HepG2 (cell line): ENCODE measurements at regions not wholly inside any gene's neighbourhood (a gene's known extent, or its start where the extent isn't known, plus 50 kb on each side); places are given as distances from the start of the nearest gene placed in this dataset.

ENCODE experiments used
- ATAC-seq: fragments of 200-7000 bp; cut with Tn5 transposase; 3 replicates; pipeline ENCODE4 v1.9.1; 2020; ENCODE audit warnings: mild to moderate bottlenecking, moderate library complexity
- BruUV-seq: library from RNA; stranded (reverse); fragments of 400-500 nt; replicated peaks from 2 replicates; lab custom pipeline; 2021; lab: Mats Ljungman, UMichigan
- CTCF ChIA-PET: fragments of 300-600 bp; formaldehyde crosslinking; extraction: SDS; loops from one replicate; lab custom pipeline; 2021; ENCODE audit warnings: low total read pairs, inconsistent platforms, low intra/inter-chr PET ratio; lab: Yijun Ruan, JAX
- POLR2A ChIA-PET: fragments of 350-600 bp; sonication (Branson Sonifier 250); formaldehyde crosslinking; loops from one replicate; lab custom pipeline; 2020; ENCODE audit warnings: antibody characterized with exemption, inconsistent platforms; lab: Yijun Ruan, JAX
- DNase-seq: peaks from one replicate; pipeline ENCODE4 v3.0.0-alpha.2; 2015; ENCODE audit warnings: low spot score
- FAIRE-seq: peaks from 3 replicates; lab custom pipeline; 2011; peaks lifted over from hg19 to GRCh38; lab: Jason Lieb, UNC
- H2AFZ ChIP-seq: one replicate; pipeline ENCODE4 v1.6.1; 2011; ENCODE audit warnings: low read length, inconsistent platforms
- H3K27ac ChIP-seq: fragments of 300-600 bp; 3 replicates; pipeline ENCODE4 v1.8.0; 2011; ENCODE audit warnings: mixed run types, mild to moderate bottlenecking, mixed read lengths, low read length, inconsistent platforms; ENCODE audit not compliant: insufficient read depth; ENCODE audit errors: extremely low read length
- H3K27me3 ChIP-seq, 2 experiments: fragments of 200-600 bp in 1 of 2; 2 replicates in 1 of 2; 3 replicates in 1 of 2; pipeline versions ENCODE4 v1.6.0 to v1.8.0; 2011; ENCODE audit warnings: low read length in 2 of 2, mild to moderate bottlenecking in 2 of 2, moderate library complexity in 2 of 2, inconsistent platforms in 1 of 2; ENCODE audit not compliant: insufficient read depth in 2 of 2, control insufficient read depth in 1 of 2
- H3K36me3 ChIP-seq, 2 experiments: fragments of 200-600 bp in 1 of 2; replicated peaks in 1 of 2; 2 replicates in 1 of 2; 3 replicates in 1 of 2; pipeline versions ENCODE4 v1.5.1 to v1.8.0; 2011; ENCODE audit warnings: low read length in 2 of 2, inconsistent platforms in 1 of 2; ENCODE audit not compliant: insufficient read depth in 2 of 2, control insufficient read depth in 1 of 2
- H3K4me1 ChIP-seq: 2 replicates; pipeline ENCODE4 v1.5.1; 2012; ENCODE audit warnings: low read length, inconsistent platforms; ENCODE audit not compliant: insufficient read depth
- H3K4me2 ChIP-seq: 2 replicates; pipeline ENCODE4 v1.6.0; 2011; ENCODE audit warnings: low read depth, low read length, inconsistent platforms
- H3K4me3 ChIP-seq, 3 experiments: fragments of 200-600 bp in 1 of 3; sonication (generic), shearing (Covaris generic) in 1 of 3; replicated peaks in 1 of 3; 2 replicates each; pipeline ENCODE4 v1.5.1; 2011 to 2016; ENCODE audit warnings: low read length in 3 of 3, inconsistent platforms in 2 of 3, low read depth in 2 of 3, mild to moderate bottlenecking in 2 of 3, control low read depth in 1 of 3, mixed read lengths in 1 of 3; ENCODE audit not compliant: insufficient read depth in 1 of 3
- H3K79me2 ChIP-seq: one replicate; pipeline ENCODE4 v1.6.1; 2011; ENCODE audit warnings: low read length, inconsistent platforms; ENCODE audit not compliant: insufficient read depth
- H3K9ac ChIP-seq: 2 replicates; pipeline ENCODE4 v1.6.0; 2011; ENCODE audit warnings: mild to moderate bottlenecking, low read depth, low read length, inconsistent platforms; ENCODE audit not compliant: insufficient read depth
- H3K9me3 ChIP-seq: 2 replicates; pipeline ENCODE4 v1.5.1; 2012; ENCODE audit warnings: mild to moderate bottlenecking, low read length
- H4K20me1 ChIP-seq: 2 replicates; pipeline ENCODE4 v1.6.0; 2011; ENCODE audit warnings: inconsistent platforms, mild to moderate bottlenecking, low read length, moderate library complexity; ENCODE audit not compliant: insufficient read depth
- BCL6 ChIP-seq: IDR thresholded peaks from 2 replicates; pipeline ENCODE4 v1.6.1; 2016; ENCODE audit warnings: missing genetic modification reagents, missing compliant biosample characterization
- CTCF ChIP-seq: sonication (generic); formaldehyde crosslinking; IDR thresholded peaks from 2 replicates; pipeline ENCODE4 v1.5.0; 2020; ENCODE audit warnings: mild to moderate bottlenecking, missing genetic modification reagents, moderate library complexity
- HNRNPUL1 ChIP-seq: fragments of 200-400 bp; formaldehyde crosslinking; IDR thresholded peaks from 2 replicates; pipeline ENCODE4 v1.6.1; 2017; ENCODE audit warnings: low read depth, mild to moderate bottlenecking, low read length, moderate library complexity
- PBX2 ChIP-seq: IDR thresholded peaks from 2 replicates; pipeline ENCODE4 v1.6.1; 2016; ENCODE audit warnings: control low read depth
- SIN3B ChIP-seq: fragments of 150-350 bp; IDR thresholded peaks from 2 replicates; pipeline ENCODE4 v1.6.1; 2014; ENCODE audit warnings: low read length
- SMC3 ChIP-seq: IDR thresholded peaks from 2 replicates; pipeline ENCODE4 v1.6.1; 2011; ENCODE audit warnings: low read length, improper control_type of control experiment
- STAG1 ChIP-seq: sonication (generic); formaldehyde crosslinking; IDR thresholded peaks from 2 replicates; pipeline ENCODE4 v1.4.0; 2020; ENCODE audit warnings: missing genetic modification reagents
- ZNF687 ChIP-seq: sonication (generic); formaldehyde crosslinking; IDR thresholded peaks from 2 replicates; pipeline ENCODE4 v1.5.1; 2020; ENCODE audit warnings: mild to moderate bottlenecking, missing genetic modification reagents, moderate library complexity
- ZNF749 ChIP-seq: sonication (generic); formaldehyde crosslinking; IDR thresholded peaks from 2 replicates; pipeline ENCODE4 v1.8.0; 2022; ENCODE audit warnings: mild to moderate bottlenecking, missing genetic modification reagents, moderate library complexity, borderline replicate concordance
- WGBS: methylation state at CpG from one replicate; pipeline ENCODE4 v1.1.6; 2017; ENCODE audit warnings: low lambda C conversion rate; 5-methylcytosine and 5-hydroxymethylcytosine counted together
- in situ Hi-C: cut with HindIII; loops from 2 replicates; pipeline ENCODE4 v1.10.0; 2017; ENCODE audit warnings: low pct_unique_long_range_greater_than_20kb; ENCODE audit not compliant: extremely low pct_ligation_motif_present
- intact Hi-C: fragments of 100-400 bp; cut with micrococcal nuclease; formaldehyde crosslinking; loops from one replicate; pipeline ENCODE4 v1.10.0; 2022; ENCODE audit not compliant: unreplicated experiment

GRCh38 chr7:41003611-41003940 lies 699.3 kb downstream of the INHBA start:
- ATAC-seq, result no peak
- no peak overlapping the region for H3K4me3 ChIP-seq
- no peak for DNase-seq
- no TSS peak for BruUV-seq
- ChIA-PET CTCF (no interaction called here), POLR2A (no interaction called here)
- intact Hi-C loops, result no loop called here
- H3K9ac ChIP-seq, result no peak overlapping the region
- in situ Hi-C loops, result no loop called here
- H3K9me3 ChIP-seq, result no peaks in the 10 kb centered on the region
- H4K20me1 ChIP-seq, result no peaks in the 10 kb centered on the region
- H3K4me2 ChIP-seq, result no peak overlapping the region
- no peak for TF ChIP-seq SIN3B
- TF ChIP-seq PBX2, result no peak
- TF ChIP-seq HNRNPUL1, result no peak
- TF ChIP-seq ZNF749 (CRISPR knock-in tag), result no peak
- no peaks in the 10 kb centered on the region for H3K36me3 ChIP-seq
- WGBS, result 4% methylated on average over 2 of the region's 2 CpGs
- no peak overlapping the region for H2AFZ ChIP-seq
- H3K27me3 ChIP-seq, result no peaks in the 10 kb centered on the region
- H3K4me1 ChIP-seq, result no peaks in the 10 kb centered on the region
- no peak for FAIRE-seq
- H3K79me2 ChIP-seq, result no peaks in the 10 kb centered on the region
- H3K27ac ChIP-seq, result no peak overlapping the region

GRCh38 chr7:41002741-41003610 lies 699.9 kb downstream of the INHBA start:
- Histone ChIP-seq H3K9me3 (no peaks in the 10 kb centered on the region), H3K4me3 (no peak overlapping the region)
- no peak for FAIRE-seq
- TF ChIP-seq STAG1 (CRISPR knock-in tag), result peak; percentile 51
- TF ChIP-seq ZNF687 (CRISPR knock-in tag), result no peak
- TF ChIP-seq CTCF (CRISPR knock-in tag), result peak; percentile 60
- TF ChIP-seq SMC3, result peak; percentile 30; the same call in 1 of the 2 replicates
- no peak for TF ChIP-seq BCL6
- TF ChIP-seq, all 625 proteins: peak for 3
- DNase-seq, result peak; percentile 28
- CTCF ChIA-PET, result no interaction called here
- no peaks in the 10 kb centered on the region for H3K79me2 ChIP-seq
- in situ Hi-C loops (no loop called here), intact Hi-C loops (no loop called here)
- no peak overlapping the region for H3K27ac ChIP-seq
- WGBS, result 54% methylated on average over 9 of the region's 9 CpGs
- H2AFZ ChIP-seq, result no peak overlapping the region
- no peaks in the 10 kb centered on the region for H3K4me1 ChIP-seq
- H3K4me2 ChIP-seq, result no peak overlapping the region
- no peak overlapping the region for H3K9ac ChIP-seq
- BruUV-seq, result no TSS peak
- no peak; the same call in 2 of the 3 replicates for ATAC-seq
- H4K20me1 ChIP-seq, result no peaks in the 10 kb centered on the region
- POLR2A ChIA-PET, result no interaction called here
- H3K36me3 ChIP-seq, result no peaks in the 10 kb centered on the region
- H3K27me3 ChIP-seq, result no peaks in the 10 kb centered on the region
